GM23338 (cell line): ENCODE measurements at regions not wholly inside any gene's neighbourhood (a gene's known extent, or its start where the extent isn't known, plus 50 kb on each side); places are given as distances from the start of the nearest gene placed in this dataset.
A peak's percentile ranks its signal among the peaks of the same experiment; 100 is the strongest.

ENCODE experiments used
- ATAC-seq: fragments of 200-7000 bp; cut with Tn5 transposase; 3 replicates; pipeline ENCODE4 v1.9.1; 2020
- DNase-seq: peaks from one replicate; pipeline ENCODE4 v3.0.0-alpha.2; 2015; ENCODE audit warnings: low spot score
- H2AFZ ChIP-seq: fragments of 200-600 bp; sonication (generic); 2 replicates; pipeline ENCODE4 v1.8.0; 2016; ENCODE audit warnings: antibody characterized with exemption, mild to moderate bottlenecking, moderate library complexity
- H3F3A ChIP-seq: fragments of 200-600 bp; sonication (generic); replicated peaks from 2 replicates; pipeline ENCODE4 v1.8.0; 2017; ENCODE audit warnings: antibody characterized with exemption, mixed run types, low read depth
- H3K27ac ChIP-seq: fragments of 200-600 bp; sonication (generic); 2 replicates; pipeline ENCODE4 v1.6.1; 2016; ENCODE audit warnings: low read depth
- H3K27me3 ChIP-seq: fragments of 200-600 bp; sonication (generic); 2 replicates; pipeline ENCODE4 v1.8.0; 2016; ENCODE audit warnings: mild to moderate bottlenecking, mixed run types, moderate library complexity; ENCODE audit not compliant: insufficient read depth
- H3K36me3 ChIP-seq: fragments of 200-600 bp; sonication (generic); 2 replicates; pipeline ENCODE4 v1.8.0; 2016; ENCODE audit warnings: mild to moderate bottlenecking; ENCODE audit not compliant: insufficient read depth
- H3K4me1 ChIP-seq: fragments of 200-600 bp; sonication (generic); 2 replicates; pipeline ENCODE4 v1.8.0; 2016; ENCODE audit warnings: mild to moderate bottlenecking, moderate library complexity; ENCODE audit not compliant: insufficient read depth
- H3K4me2 ChIP-seq: fragments of 200-600 bp; sonication (generic); 2 replicates; pipeline ENCODE4 v1.7.1; 2017; ENCODE audit warnings: mixed run types
- H3K4me3 ChIP-seq: fragments of 200-600 bp; sonication (generic); 2 replicates; pipeline ENCODE4 v1.6.1; 2016; ENCODE audit warnings: mixed run types
- H3K79me2 ChIP-seq: fragments of 200-600 bp; sonication (generic); replicated peaks from 2 replicates; pipeline ENCODE4 v1.8.0; 2017; ENCODE audit warnings: mild to moderate bottlenecking; ENCODE audit not compliant: insufficient read depth
- H3K9me2 ChIP-seq: fragments of 200-600 bp; sonication (generic); 2 replicates; pipeline ENCODE4 v1.8.0; 2017; ENCODE audit not compliant: insufficient read depth
- H4K20me1 ChIP-seq: fragments of 200-600 bp; sonication (generic); replicated peaks from 2 replicates; pipeline ENCODE4 v1.8.0; 2017; ENCODE audit warnings: mild to moderate bottlenecking; ENCODE audit not compliant: insufficient read depth
- H3K27ac Mint-ChIP-seq: 2 replicates; pipeline ENCODE4 v1.8.0; 2020; ENCODE audit warnings: inconsistent platforms, mild to moderate bottlenecking, moderate library complexity, mixed read lengths
- H3K27me3 Mint-ChIP-seq: 3 replicates; pipeline ENCODE4 v1.8.0; 2022; ENCODE audit warnings: low read depth, mild to moderate bottlenecking, moderate library complexity, mixed read lengths, inconsistent platforms; ENCODE audit not compliant: insufficient read depth, poor library complexity
- H3K36me3 Mint-ChIP-seq: 3 replicates; pipeline ENCODE4 v1.8.0; 2021; ENCODE audit warnings: low read depth, mild to moderate bottlenecking, inconsistent platforms, moderate library complexity, mixed read lengths
- H3K4me1 Mint-ChIP-seq: 3 replicates; pipeline ENCODE4 v1.8.0; 2020; ENCODE audit warnings: mild to moderate bottlenecking, inconsistent platforms, mixed read lengths
- H3K4me3 Mint-ChIP-seq: 3 replicates; pipeline ENCODE4 v1.8.0; 2021; ENCODE audit warnings: moderate library complexity, mild to moderate bottlenecking, inconsistent platforms, mixed read lengths
- H3K9me3 Mint-ChIP-seq: 3 replicates; pipeline ENCODE4 v1.8.0; 2020; ENCODE audit warnings: moderate library complexity, mild to moderate bottlenecking, inconsistent platforms, mixed read lengths
- TF ChIP-seq, protein P1 (sequence below): fragments of 250-450 bp; sonication (Bioruptor Pico); IDR thresholded peaks from 2 replicates; pipeline ENCODE4 v1.5.0; 2020; ENCODE audit warnings: mild to moderate bottlenecking, moderate library complexity

DNA sequence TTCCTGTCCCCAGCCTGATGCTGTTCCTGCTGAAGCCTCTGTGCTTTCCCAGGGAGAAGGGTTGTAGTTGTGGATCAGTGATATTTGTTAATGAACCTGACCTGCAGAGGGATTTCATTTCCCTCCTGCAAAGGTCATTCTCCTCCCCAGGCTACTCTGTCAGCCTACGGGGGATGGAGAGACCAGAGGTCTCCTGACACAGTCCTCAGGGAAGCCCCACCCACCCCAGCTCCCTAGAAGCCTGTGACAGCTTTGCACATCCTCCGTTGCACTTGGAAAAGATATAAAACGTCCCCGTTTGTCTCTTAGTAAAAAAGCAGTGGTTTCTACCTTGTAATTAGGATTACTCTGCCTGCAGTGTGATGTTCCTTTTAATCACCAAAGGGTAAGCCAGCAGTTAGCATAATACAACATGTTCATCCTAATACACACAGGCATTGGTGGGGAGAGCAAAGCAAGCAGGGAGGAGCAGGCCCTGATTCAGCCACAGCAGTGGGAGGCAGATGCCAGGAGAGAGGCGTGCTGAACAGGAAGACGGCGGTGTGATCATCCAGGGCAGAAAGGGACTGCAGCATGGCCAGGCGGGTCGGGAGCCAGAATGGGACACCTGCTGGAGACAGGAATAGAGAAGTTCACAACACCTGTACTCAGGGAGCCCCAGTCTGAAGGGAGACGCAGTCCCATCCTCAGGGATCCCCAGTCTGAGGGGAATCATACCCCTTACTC lies 293.5 kb downstream of the LRFN2 start:
- no peak overlapping the region for H3K27ac Mint-ChIP-seq
- peaks cover 9% of the 10 kb centered on the region for H3K27me3 Mint-ChIP-seq

More for the DNA sequence above, 293.5 kb downstream of the LRFN2 start:
- Histone ChIP-seq H3K27me3 (no peaks in the 10 kb centered on the region), H3K36me3 (no peaks in the 10 kb centered on the region), H2AFZ (no peak overlapping the region; the same call in 1 of the 2 replicates), H3K4me3 (no peak overlapping the region), H4K20me1 (no peaks in the 10 kb centered on the region), H3K4me1 (peaks cover 24% of the 10 kb centered on the region), H3F3A (0 out of 2 replicates have a peak, but pooled peaks cover 3% of the 10 kb centered on the region), H3K27ac (no peak overlapping the region), H3K9me2 (0 out of 2 replicates have a peak, but pooled peaks cover 3% of the 10 kb centered on the region), H3K4me2 (no peak overlapping the region), H3K79me2 (no peaks in the 10 kb centered on the region)
- ATAC-seq (peak; percentile 74), DNase-seq (peak; percentile 31)
- TF ChIP-seq, protein P1, sequence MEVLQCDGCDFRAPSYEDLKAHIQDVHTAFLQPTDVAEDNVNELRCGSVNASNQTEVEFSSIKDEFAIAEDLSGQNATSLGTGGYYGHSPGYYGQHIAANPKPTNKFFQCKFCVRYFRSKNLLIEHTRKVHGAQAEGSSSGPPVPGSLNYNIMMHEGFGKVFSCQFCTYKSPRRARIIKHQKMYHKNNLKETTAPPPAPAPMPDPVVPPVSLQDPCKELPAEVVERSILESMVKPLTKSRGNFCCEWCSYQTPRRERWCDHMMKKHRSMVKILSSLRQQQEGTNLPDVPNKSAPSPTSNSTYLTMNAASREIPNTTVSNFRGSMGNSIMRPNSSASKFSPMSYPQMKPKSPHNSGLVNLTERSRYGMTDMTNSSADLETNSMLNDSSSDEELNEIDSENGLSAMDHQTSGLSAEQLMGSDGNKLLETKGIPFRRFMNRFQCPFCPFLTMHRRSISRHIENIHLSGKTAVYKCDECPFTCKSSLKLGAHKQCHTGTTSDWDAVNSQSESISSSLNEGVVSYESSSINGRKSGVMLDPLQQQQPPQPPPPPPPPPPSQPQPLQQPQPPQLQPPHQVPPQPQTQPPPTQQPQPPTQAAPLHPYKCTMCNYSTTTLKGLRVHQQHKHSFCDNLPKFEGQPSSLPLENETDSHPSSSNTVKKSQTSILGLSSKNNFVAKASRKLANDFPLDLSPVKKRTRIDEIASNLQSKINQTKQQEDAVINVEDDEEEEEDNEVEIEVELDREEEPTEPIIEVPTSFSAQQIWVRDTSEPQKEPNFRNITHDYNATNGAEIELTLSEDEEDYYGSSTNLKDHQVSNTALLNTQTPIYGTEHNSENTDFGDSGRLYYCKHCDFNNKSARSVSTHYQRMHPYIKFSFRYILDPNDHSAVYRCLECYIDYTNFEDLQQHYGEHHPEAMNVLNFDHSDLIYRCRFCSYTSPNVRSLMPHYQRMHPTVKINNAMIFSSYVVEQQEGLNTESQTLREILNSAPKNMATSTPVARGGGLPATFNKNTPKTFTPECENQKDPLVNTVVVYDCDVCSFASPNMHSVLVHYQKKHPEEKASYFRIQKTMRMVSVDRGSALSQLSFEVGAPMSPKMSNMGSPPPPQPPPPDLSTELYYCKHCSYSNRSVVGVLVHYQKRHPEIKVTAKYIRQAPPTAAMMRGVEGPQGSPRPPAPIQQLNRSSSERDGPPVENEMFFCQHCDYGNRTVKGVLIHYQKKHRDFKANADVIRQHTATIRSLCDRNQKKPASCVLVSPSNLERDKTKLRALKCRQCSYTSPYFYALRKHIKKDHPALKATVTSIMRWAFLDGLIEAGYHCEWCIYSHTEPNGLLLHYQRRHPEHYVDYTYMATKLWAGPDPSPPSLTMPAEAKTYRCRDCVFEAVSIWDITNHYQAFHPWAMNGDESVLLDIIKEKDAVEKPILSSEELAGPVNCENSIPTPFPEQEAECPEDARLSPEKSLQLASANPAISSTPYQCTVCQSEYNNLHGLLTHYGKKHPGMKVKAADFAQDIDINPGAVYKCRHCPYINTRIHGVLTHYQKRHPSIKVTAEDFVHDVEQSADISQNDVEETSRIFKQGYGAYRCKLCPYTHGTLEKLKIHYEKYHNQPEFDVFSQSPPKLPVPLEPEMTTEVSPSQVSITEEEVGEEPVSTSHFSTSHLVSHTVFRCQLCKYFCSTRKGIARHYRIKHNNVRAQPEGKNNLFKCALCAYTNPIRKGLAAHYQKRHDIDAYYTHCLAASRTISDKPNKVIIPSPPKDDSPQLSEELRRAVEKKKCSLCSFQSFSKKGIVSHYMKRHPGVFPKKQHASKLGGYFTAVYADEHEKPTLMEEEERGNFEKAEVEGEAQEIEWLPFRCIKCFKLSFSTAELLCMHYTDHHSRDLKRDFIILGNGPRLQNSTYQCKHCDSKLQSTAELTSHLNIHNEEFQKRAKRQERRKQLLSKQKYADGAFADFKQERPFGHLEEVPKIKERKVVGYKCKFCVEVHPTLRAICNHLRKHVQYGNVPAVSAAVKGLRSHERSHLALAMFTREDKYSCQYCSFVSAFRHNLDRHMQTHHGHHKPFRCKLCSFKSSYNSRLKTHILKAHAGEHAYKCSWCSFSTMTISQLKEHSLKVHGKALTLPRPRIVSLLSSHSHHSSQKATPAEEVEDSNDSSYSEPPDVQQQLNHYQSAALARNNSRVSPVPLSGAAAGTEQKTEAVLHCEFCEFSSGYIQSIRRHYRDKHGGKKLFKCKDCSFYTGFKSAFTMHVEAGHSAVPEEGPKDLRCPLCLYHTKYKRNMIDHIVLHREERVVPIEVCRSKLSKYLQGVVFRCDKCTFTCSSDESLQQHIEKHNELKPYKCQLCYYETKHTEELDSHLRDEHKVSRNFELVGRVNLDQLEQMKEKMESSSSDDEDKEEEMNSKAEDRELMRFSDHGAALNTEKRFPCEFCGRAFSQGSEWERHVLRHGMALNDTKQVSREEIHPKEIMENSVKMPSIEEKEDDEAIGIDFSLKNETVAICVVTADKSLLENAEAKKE (CRISPR knock-in tag): no peak
- no peak overlapping the region for H3K4me3 Mint-ChIP-seq
- peaks cover under 1% of the 10 kb centered on the region; the same call in 1 of the 3 replicates for H3K36me3 Mint-ChIP-seq
- peaks cover 6% of the 10 kb centered on the region; the same call in 2 of the 3 replicates for H3K9me3 Mint-ChIP-seq
- H3K4me1 Mint-ChIP-seq: peaks cover 29% of the 10 kb centered on the region
